ENCODE measurements at regions not wholly inside any gene's neighbourhood (a gene's known extent, or its start where the extent isn't known, plus 50 kb on each side); places are given as distances from the start of the nearest gene placed in this dataset.

DNA sequence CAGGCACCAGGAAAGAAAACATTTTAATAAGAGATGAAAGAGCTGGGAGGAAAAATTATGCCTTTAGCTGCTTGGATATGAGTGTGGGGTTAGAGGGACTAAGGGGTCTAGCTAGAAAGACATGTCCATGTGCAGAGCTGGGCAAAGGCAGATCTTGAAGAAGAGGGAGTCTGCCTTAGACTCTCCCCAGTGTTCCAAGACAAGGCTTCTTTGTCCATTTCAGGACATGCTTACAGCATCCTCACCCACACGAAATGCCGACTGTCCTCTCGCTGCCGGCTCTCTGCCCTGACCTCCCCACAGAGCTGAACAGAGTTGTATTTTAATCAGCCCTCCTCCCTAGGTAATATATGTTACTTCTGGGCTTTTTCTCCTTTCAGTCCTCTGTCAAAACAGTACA is 100.7 kb upstream of the ATP1B1 start:
- TF ChIP-seq RNF2 (conservative IDR thresholded peaks at IDR 0.05; ENCODE audit: low read depth), result no peak
- no peak for TF ChIP-seq ZNF558 (CRISPR knock-in tag; IDR thresholded peaks at IDR 0.05; ENCODE audit: borderline replicate concordance)
- TF ChIP-seq RFXAP (CRISPR knock-in tag; IDR thresholded peaks at IDR 0.05; ENCODE audit: borderline replicate concordance), result no peak
- TF ChIP-seq SMAD1 (CRISPR knock-in tag; IDR thresholded peaks at IDR 0.05; ENCODE audit: borderline replicate concordance, low read depth), result no peak
- TF ChIP-seq ZNF143 (CRISPR knock-in tag; IDR thresholded peaks at IDR 0.05), result no peak
